ENCODE measurements at regions not wholly inside any gene's neighbourhood (a gene's known extent, or its start where the extent isn't known, plus 50 kb on each side); places are given as distances from the start of the nearest gene placed in this dataset.
A peak's percentile ranks its signal among the peaks of the same experiment; 100 is the strongest.
"Not testable (repeated sequence)": the region's sequence is repeated elsewhere in the genome, so short reads cannot be mapped to it uniquely, and the experiment has no call there.

GRCh38 chr10:42242135-42242805, 396.1 kb downstream of the ZNF33B start:
- no peak overlapping the region for H3K4me3 ChIP-seq (ENCODE audit: low read depth, low read length)
- no peak for DNase-seq (ENCODE audit: low read depth)
- TF ChIP-seq CTCF (IDR thresholded peaks at IDR 0.05; ENCODE audit: insufficient read depth, low read depth, low read length, missing control alignments), result no peak

GRCh38 chr10:42236401-42236800, 402.0 kb downstream of the ZNF33B start:
- not testable (repeated sequence) for H3K4me3 ChIP-seq (ENCODE audit: low read depth, low read length); DNase-seq (ENCODE audit: low read depth)

- not testable (repeated sequence) for DNase-seq (ENCODE audit: low read depth); H3K4me3 ChIP-seq (ENCODE audit: low read depth, low read length)
Observed at GRCh38 chr10:42235736-42236135, 402.6 kb downstream of the ZNF33B start.

- H3K4me3 ChIP-seq (ENCODE audit: low read depth, low read length); DNase-seq (ENCODE audit: low read depth): not testable (repeated sequence)
Observed at GRCh38 chr10:42235241-42235640, 403.1 kb downstream of the ZNF33B start.

- DNase-seq (ENCODE audit: low read depth); H3K4me3 ChIP-seq (ENCODE audit: low read depth, low read length): not testable (repeated sequence)
Observed at GRCh38 chr10:42234506-42234905, 403.9 kb downstream of the ZNF33B start.

GRCh38 chr10:42233461-42234206, 404.7 kb downstream of the ZNF33B start:
- not testable (repeated sequence) for H3K4me3 ChIP-seq (ENCODE audit: low read depth, low read length); DNase-seq (ENCODE audit: low read depth)

- DNase-seq (ENCODE audit: low read depth); H3K4me3 ChIP-seq (ENCODE audit: low read depth, low read length): not testable (repeated sequence)
Observed at GRCh38 chr10:42232955-42233354, 405.4 kb downstream of the ZNF33B start.

- not testable (repeated sequence) for DNase-seq (ENCODE audit: low read depth); H3K4me3 ChIP-seq (ENCODE audit: low read depth, low read length)
Observed at GRCh38 chr10:42230812-42231211, 407.6 kb downstream of the ZNF33B start.

- DNase-seq (ENCODE audit: low read depth); H3K4me3 ChIP-seq (ENCODE audit: low read depth, low read length): not testable (repeated sequence)
Observed at GRCh38 chr10:42230115-42230514, 408.3 kb downstream of the ZNF33B start.

- not testable (repeated sequence) for H3K4me3 ChIP-seq (ENCODE audit: low read depth, low read length); DNase-seq (ENCODE audit: low read depth)
Observed at GRCh38 chr10:42227859-42228258, 410.5 kb downstream of the ZNF33B start.

GRCh38 chr10:42193588-42193987, 444.8 kb downstream of the ZNF33B start:
- H3K4me3 ChIP-seq (ENCODE audit: low read depth, low read length), result not testable (repeated sequence)

GRCh38 chr10:42192450-42192849, 445.9 kb downstream of the ZNF33B start:
- peak; percentile 13 for DNase-seq (ENCODE audit: low read depth)
- peak; percentile 30 for TF ChIP-seq CTCF (IDR thresholded peaks at IDR 0.05; ENCODE audit: insufficient read depth, low read depth, low read length, missing control alignments)
- H3K4me3 ChIP-seq (ENCODE audit: low read depth, low read length), result not testable (repeated sequence)

More at GRCh38 chr10:42193588-42193987, 444.8 kb downstream of the ZNF33B start:
- DNase-seq (ENCODE audit: low read depth), result not testable (repeated sequence)

GRCh38 chr10:42187501-42188195, 450.7 kb downstream of the ZNF33B start:
- not testable (repeated sequence) for DNase-seq (ENCODE audit: low read depth); H3K4me3 ChIP-seq (ENCODE audit: low read depth, low read length)
